B cell (primary cell): ENCODE measurements at regions not wholly inside any gene's neighbourhood (a gene's known extent, or its start where the extent isn't known, plus 50 kb on each side); places are given as distances from the start of the nearest gene placed in this dataset.
"Not testable (repeated sequence)": the region's sequence is repeated elsewhere in the genome, so short reads cannot be mapped to it uniquely, and the experiment has no call there.

ENCODE experiments used
- CTCF ChIP-seq: fragments of 200-600 bp; IDR thresholded peaks from one replicate; pipeline ENCODE4 v1.8.0; 2022; ENCODE audit warnings: antibody characterized with exemption, mild to moderate bottlenecking
- EZH2 ChIP-seq: IDR thresholded peaks from 2 replicates; pipeline ENCODE4 v1.6.1; 2012; ENCODE audit warnings: borderline replicate concordance, low read depth, mild to moderate bottlenecking, moderate library complexity, low read length; ENCODE audit not compliant: insufficient read depth, poor library complexity, severe bottlenecking

- not testable (repeated sequence) for TF ChIP-seq CTCF, EZH2
Observed at GRCh38 chr12:131659976-131660375, 50.9 kb upstream of the SFSWAP start.
